Prostate gland (tissue), 2 donors: ENCODE measurements at regions not wholly inside any gene's neighbourhood (a gene's known extent, or its start where the extent isn't known, plus 50 kb on each side); places are given as distances from the start of the nearest gene placed in this dataset.

Source experiments
- POLR2AphosphoS5 ChIP-seq: sonication (generic); formaldehyde crosslinking; IDR thresholded peaks from one replicate; pipeline ENCODE4 v1.6.1; 2017; ENCODE audit warnings: antibody characterized with exemption
- TF ChIP-seq, protein P1 (sequence below), 4 experiments: fragments of 200-600 bp in 2 of 4; fragments of 450-650 bp in 2 of 4; sonication (generic) in 2 of 4; IDR thresholded peaks; 1 replicate in 3 of 4; 2 replicates in 1 of 4; pipeline ENCODE4 v1.5.1; 2016 to 2019; ENCODE audit warnings: antibody characterized with exemption in 4 of 4, mild to moderate bottlenecking in 2 of 4, moderate library complexity in 2 of 4

DNA sequence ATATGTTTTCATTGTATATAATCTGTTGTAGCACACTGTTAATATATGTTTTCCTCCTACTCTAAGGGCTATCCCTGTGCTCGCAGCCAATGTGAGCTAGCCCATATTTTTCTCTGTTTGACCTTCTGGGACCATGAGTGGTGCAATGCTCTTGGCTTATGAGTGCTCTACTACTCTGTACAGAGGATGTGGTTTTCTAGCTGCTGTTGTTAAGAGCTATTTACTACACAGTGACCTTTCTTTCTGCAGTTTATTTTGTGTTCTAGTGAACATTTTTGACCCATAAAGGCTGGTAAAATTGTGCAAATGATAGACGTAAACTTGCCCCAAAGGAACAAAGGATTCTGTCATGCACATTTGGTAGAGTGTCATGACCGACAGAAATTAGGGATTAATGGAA lies 84.1 kb upstream of the CPHXL start:
- TF ChIP-seq POLR2AphosphoS5: no peak
- TF ChIP-seq, protein P1, sequence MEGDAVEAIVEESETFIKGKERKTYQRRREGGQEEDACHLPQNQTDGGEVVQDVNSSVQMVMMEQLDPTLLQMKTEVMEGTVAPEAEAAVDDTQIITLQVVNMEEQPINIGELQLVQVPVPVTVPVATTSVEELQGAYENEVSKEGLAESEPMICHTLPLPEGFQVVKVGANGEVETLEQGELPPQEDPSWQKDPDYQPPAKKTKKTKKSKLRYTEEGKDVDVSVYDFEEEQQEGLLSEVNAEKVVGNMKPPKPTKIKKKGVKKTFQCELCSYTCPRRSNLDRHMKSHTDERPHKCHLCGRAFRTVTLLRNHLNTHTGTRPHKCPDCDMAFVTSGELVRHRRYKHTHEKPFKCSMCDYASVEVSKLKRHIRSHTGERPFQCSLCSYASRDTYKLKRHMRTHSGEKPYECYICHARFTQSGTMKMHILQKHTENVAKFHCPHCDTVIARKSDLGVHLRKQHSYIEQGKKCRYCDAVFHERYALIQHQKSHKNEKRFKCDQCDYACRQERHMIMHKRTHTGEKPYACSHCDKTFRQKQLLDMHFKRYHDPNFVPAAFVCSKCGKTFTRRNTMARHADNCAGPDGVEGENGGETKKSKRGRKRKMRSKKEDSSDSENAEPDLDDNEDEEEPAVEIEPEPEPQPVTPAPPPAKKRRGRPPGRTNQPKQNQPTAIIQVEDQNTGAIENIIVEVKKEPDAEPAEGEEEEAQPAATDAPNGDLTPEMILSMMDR (IDR thresholded peaks at IDR 0.05): no peak
